ENCODE measurements at regions not wholly inside any gene's neighbourhood (a gene's known extent, or its start where the extent isn't known, plus 50 kb on each side); places are given as distances from the start of the nearest gene placed in this dataset.

GRCh38 chr13:112234131-112234875 lies 141.9 kb upstream of the SPACA7 start:
- TF ChIP-seq EZH2 (IDR thresholded peaks at IDR 0.05; ENCODE audit: low read depth, unreplicated experiment) (no peak), CTCF (conservative IDR thresholded peaks at IDR 0.05; ENCODE audit: low read depth in 2 of 2) (no peak), EZH2phosphoT487 (IDR thresholded peaks at IDR 0.05; ENCODE audit: unreplicated experiment) (no peak), REST (IDR thresholded peaks at IDR 0.05; ENCODE audit: unreplicated experiment) (no peak), POLR2AphosphoS5 (IDR thresholded peaks at IDR 0.05; ENCODE audit: low read depth) (no peak), CREB1 (CRISPR knock-in tag; IDR thresholded peaks at IDR 0.05; ENCODE audit: low read depth) (no peak)

Data from GM23338 (cell line).